ENCODE measurements at regions not wholly inside any gene's neighbourhood (a gene's known extent, or its start where the extent isn't known, plus 50 kb on each side); places are given as distances from the start of the nearest gene placed in this dataset.
"Not testable (repeated sequence)": the region's sequence is repeated elsewhere in the genome, so short reads cannot be mapped to it uniquely, and the experiment has no call there.

GRCh38 chr17:45585037-45585733, 94.7 kb upstream of the PLEKHM1 start:
- not testable (repeated sequence) for H3K27me3 ChIP-seq (ENCODE audit: control insufficient read depth in 3 of 3, insufficient read depth in 3 of 3, low read length in 3 of 3); FAIRE-seq; H3K36me3 ChIP-seq (ENCODE audit: control insufficient read depth in 3 of 3, insufficient read depth in 2 of 3, low read depth in 1 of 3, low read length in 3 of 3); H3K9me3 ChIP-seq (ENCODE audit: control insufficient read depth in 2 of 2, insufficient read depth in 1 of 2, low read depth in 1 of 2, low read length in 1 of 2); H3K4me1 ChIP-seq (ENCODE audit: control insufficient read depth in 3 of 3, insufficient read depth in 2 of 3, low read depth in 1 of 3, low read length in 2 of 3)
- peak overlapping the region; percentile 66 to 94 (median 91) for H3K27ac ChIP-seq (ENCODE audit: low read depth in 1 of 3, low read length in 2 of 3)
- 0 to 1% (median 1%) methylated on average over 41 to 56 of the region's 56 CpGs for WGBS, 3 donors
- H3K4me3 ChIP-seq (ENCODE audit: low read depth in 1 of 3, low read length in 3 of 3), result peak overlapping the region; percentile 73 to 88 (median 74)
- peak; percentile 71 to 88 for DNase-seq

GRCh38 chr17:45585794-45586650, 95.5 kb upstream of the PLEKHM1 start:
- DNase-seq, result peak; percentile 42 to 55
- H3K27me3 ChIP-seq (ENCODE audit: control insufficient read depth in 3 of 3, insufficient read depth in 3 of 3, low read length in 3 of 3); H3K9me3 ChIP-seq (ENCODE audit: control insufficient read depth in 2 of 2, insufficient read depth in 1 of 2, low read depth in 1 of 2, low read length in 1 of 2); H3K36me3 ChIP-seq (ENCODE audit: control insufficient read depth in 3 of 3, insufficient read depth in 2 of 3, low read depth in 1 of 3, low read length in 3 of 3); H3K4me1 ChIP-seq (ENCODE audit: control insufficient read depth in 3 of 3, insufficient read depth in 2 of 3, low read depth in 1 of 3, low read length in 2 of 3); FAIRE-seq: not testable (repeated sequence)
- WGBS, 3 donors, result 2 to 3% (median 2%) methylated on average over 37 to 51 of the region's 62 CpGs
- H3K27ac ChIP-seq (ENCODE audit: low read depth in 1 of 3, low read length in 2 of 3), result peak overlapping the region in 1 of 3 donors; percentile 60
- peak overlapping the region; percentile 73 to 88 (median 74) for H3K4me3 ChIP-seq (ENCODE audit: low read depth in 1 of 3, low read length in 3 of 3)

DNA sequence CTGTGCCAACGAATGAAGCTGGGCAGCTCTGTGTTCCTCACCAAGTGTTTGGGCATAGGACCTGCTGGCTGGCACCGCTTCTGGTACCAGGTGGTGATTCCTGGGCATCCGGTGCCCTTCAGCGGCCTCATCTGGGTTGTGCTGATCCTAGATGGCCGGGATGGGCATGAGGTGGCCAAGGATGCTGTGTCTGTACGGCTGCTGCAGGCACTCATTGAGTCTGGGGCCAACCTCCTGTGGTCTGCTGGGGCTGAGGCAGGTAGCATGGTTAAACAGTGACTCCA, 96.1 kb upstream of the PLEKHM1 start:
- not testable (repeated sequence) for DNase-seq; FAIRE-seq; H3K9me3 ChIP-seq (ENCODE audit: control insufficient read depth in 2 of 2, insufficient read depth in 1 of 2, low read depth in 1 of 2, low read length in 1 of 2); H3K36me3 ChIP-seq (ENCODE audit: control insufficient read depth in 3 of 3, insufficient read depth in 2 of 3, low read depth in 1 of 3, low read length in 3 of 3); H3K27me3 ChIP-seq (ENCODE audit: control insufficient read depth in 3 of 3, insufficient read depth in 3 of 3, low read length in 3 of 3); H3K4me1 ChIP-seq (ENCODE audit: control insufficient read depth in 3 of 3, insufficient read depth in 2 of 3, low read depth in 1 of 3, low read length in 2 of 3); H3K4me3 ChIP-seq (ENCODE audit: low read depth in 1 of 3, low read length in 3 of 3)
- H3K27ac ChIP-seq (ENCODE audit: low read depth in 1 of 3, low read length in 2 of 3), result peak overlapping the region in 1 of 3 donors; percentile 38
- WGBS, 3 donors, result 50 to 79% (median 76%) methylated on average over 4 to 6 of the region's 6 CpGs

DNA sequence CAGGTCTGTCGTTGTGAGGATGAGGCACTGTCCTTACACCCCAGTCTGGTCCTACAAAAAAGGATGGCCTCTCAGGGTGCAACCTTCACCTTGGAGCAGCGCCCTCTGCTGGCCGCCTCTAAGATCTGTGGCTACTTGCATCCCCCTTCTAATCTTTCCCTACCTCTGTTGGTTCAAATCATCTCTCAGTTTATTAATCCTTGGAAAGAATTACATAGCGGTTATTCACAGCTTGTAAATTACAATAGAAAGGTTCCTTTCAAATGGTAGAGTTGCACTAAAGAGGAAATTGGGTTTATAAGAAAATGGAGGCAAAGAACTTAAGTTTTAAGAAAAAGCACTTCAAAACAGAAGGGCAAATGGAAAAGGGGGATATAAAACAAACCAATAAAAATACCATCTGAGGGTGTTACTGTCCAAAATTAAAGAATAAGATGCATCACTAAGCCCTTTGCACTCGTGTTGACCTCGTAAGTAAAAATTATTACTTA, 102.0 kb upstream of the PLEKHM1 start:
- H3K9me3 ChIP-seq (ENCODE audit: control insufficient read depth in 2 of 2, insufficient read depth in 1 of 2, low read depth in 1 of 2, low read length in 1 of 2); FAIRE-seq; H3K4me1 ChIP-seq (ENCODE audit: control insufficient read depth in 3 of 3, insufficient read depth in 2 of 3, low read depth in 1 of 3, low read length in 2 of 3); H3K4me3 ChIP-seq (ENCODE audit: low read depth in 1 of 3, low read length in 3 of 3); H3K27me3 ChIP-seq (ENCODE audit: control insufficient read depth in 3 of 3, insufficient read depth in 3 of 3, low read length in 3 of 3); H3K36me3 ChIP-seq (ENCODE audit: control insufficient read depth in 3 of 3, insufficient read depth in 2 of 3, low read depth in 1 of 3, low read length in 3 of 3); H3K27ac ChIP-seq (ENCODE audit: low read depth in 1 of 3, low read length in 2 of 3): not testable (repeated sequence)
- 6 to 12% (median 9%) methylated on average over 6 of the region's 6 CpGs for WGBS, 3 donors
- DNase-seq, result peak; percentile 43 to 62

- DNase-seq; H3K4me1 ChIP-seq (ENCODE audit: control insufficient read depth in 3 of 3, insufficient read depth in 2 of 3, low read depth in 1 of 3, low read length in 2 of 3); H3K9me3 ChIP-seq (ENCODE audit: control insufficient read depth in 2 of 2, insufficient read depth in 1 of 2, low read depth in 1 of 2, low read length in 1 of 2); H3K36me3 ChIP-seq (ENCODE audit: control insufficient read depth in 3 of 3, insufficient read depth in 2 of 3, low read depth in 1 of 3, low read length in 3 of 3); FAIRE-seq; H3K27ac ChIP-seq (ENCODE audit: low read depth in 1 of 3, low read length in 2 of 3); H3K4me3 ChIP-seq (ENCODE audit: low read depth in 1 of 3, low read length in 3 of 3); H3K27me3 ChIP-seq (ENCODE audit: control insufficient read depth in 3 of 3, insufficient read depth in 3 of 3, low read length in 3 of 3): not testable (repeated sequence)
- WGBS, 3 donors, result 63 to 71% (median 68%) methylated on average over 4 of the region's 4 CpGs
Measured at GRCh38 chr17:45596347-45596746, 105.8 kb upstream of the PLEKHM1 start.

- WGBS, 3 donors, result 22 to 61% (median 57%) methylated on average over 5 to 14 of the region's 21 CpGs
- H3K4me3 ChIP-seq (ENCODE audit: low read depth in 1 of 3, low read length in 3 of 3); H3K9me3 ChIP-seq (ENCODE audit: control insufficient read depth in 2 of 2, insufficient read depth in 1 of 2, low read depth in 1 of 2, low read length in 1 of 2); H3K27ac ChIP-seq (ENCODE audit: low read depth in 1 of 3, low read length in 2 of 3); H3K4me1 ChIP-seq (ENCODE audit: control insufficient read depth in 3 of 3, insufficient read depth in 2 of 3, low read depth in 1 of 3, low read length in 2 of 3); H3K36me3 ChIP-seq (ENCODE audit: control insufficient read depth in 3 of 3, insufficient read depth in 2 of 3, low read depth in 1 of 3, low read length in 3 of 3); H3K27me3 ChIP-seq (ENCODE audit: control insufficient read depth in 3 of 3, insufficient read depth in 3 of 3, low read length in 3 of 3); DNase-seq; FAIRE-seq: not testable (repeated sequence)
Measured at GRCh38 chr17:45600052-45601012, 109.8 kb upstream of the PLEKHM1 start.

- not testable (repeated sequence) for H3K9me3 ChIP-seq (ENCODE audit: control insufficient read depth in 2 of 2, insufficient read depth in 1 of 2, low read depth in 1 of 2, low read length in 1 of 2); H3K27ac ChIP-seq (ENCODE audit: low read depth in 1 of 3, low read length in 2 of 3); FAIRE-seq; H3K36me3 ChIP-seq (ENCODE audit: control insufficient read depth in 3 of 3, insufficient read depth in 2 of 3, low read depth in 1 of 3, low read length in 3 of 3); H3K4me3 ChIP-seq (ENCODE audit: low read depth in 1 of 3, low read length in 3 of 3); H3K27me3 ChIP-seq (ENCODE audit: control insufficient read depth in 3 of 3, insufficient read depth in 3 of 3, low read length in 3 of 3); H3K4me1 ChIP-seq (ENCODE audit: control insufficient read depth in 3 of 3, insufficient read depth in 2 of 3, low read depth in 1 of 3, low read length in 2 of 3); DNase-seq
- 47 to 87% (median 81%) methylated on average over 5 to 13 of the region's 18 CpGs for WGBS, 3 donors
Measured at GRCh38 chr17:45601013-45601412, 110.5 kb upstream of the PLEKHM1 start.

All from small intestine (tissue), 7 donors.